ENCODE measurements at regions not wholly inside any gene's neighbourhood (a gene's known extent, or its start where the extent isn't known, plus 50 kb on each side); places are given as distances from the start of the nearest gene placed in this dataset.
"Not testable (repeated sequence)": the region's sequence is repeated elsewhere in the genome, so short reads cannot be mapped to it uniquely, and the experiment has no call there.

DNA sequence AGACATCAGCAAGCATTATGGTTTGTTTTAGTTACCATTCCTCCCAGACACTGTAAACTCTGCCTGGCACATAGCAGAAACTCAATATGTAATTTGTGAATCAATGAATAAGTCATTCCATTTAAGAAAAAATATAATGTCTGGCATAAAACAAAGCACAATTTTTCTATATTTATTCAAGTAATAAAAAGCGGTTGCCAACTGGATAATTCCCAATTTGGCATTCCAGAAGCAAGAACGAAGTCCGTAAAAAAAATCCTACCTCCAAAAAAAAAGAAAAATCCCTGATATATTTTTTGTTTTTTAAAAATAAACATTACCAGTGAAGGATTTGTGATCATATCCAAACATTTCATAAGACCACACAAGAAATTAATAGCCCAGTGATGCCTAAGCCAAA, 351.3 kb upstream of the LRRTM4 start:
- H3K4me3 ChIP-seq (ENCODE audit: low read depth, low read length) = no peak overlapping the region
- TF ChIP-seq, protein P1, sequence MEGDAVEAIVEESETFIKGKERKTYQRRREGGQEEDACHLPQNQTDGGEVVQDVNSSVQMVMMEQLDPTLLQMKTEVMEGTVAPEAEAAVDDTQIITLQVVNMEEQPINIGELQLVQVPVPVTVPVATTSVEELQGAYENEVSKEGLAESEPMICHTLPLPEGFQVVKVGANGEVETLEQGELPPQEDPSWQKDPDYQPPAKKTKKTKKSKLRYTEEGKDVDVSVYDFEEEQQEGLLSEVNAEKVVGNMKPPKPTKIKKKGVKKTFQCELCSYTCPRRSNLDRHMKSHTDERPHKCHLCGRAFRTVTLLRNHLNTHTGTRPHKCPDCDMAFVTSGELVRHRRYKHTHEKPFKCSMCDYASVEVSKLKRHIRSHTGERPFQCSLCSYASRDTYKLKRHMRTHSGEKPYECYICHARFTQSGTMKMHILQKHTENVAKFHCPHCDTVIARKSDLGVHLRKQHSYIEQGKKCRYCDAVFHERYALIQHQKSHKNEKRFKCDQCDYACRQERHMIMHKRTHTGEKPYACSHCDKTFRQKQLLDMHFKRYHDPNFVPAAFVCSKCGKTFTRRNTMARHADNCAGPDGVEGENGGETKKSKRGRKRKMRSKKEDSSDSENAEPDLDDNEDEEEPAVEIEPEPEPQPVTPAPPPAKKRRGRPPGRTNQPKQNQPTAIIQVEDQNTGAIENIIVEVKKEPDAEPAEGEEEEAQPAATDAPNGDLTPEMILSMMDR (conservative IDR thresholded peaks at IDR 0.05; ENCODE audit: low read depth, low read length) = no peak
- DNase-seq (ENCODE audit: low read depth) = no peak

GRCh38 chr2:77900211-77900610, 378.0 kb upstream of the LRRTM4 start:
- DNase-seq (ENCODE audit: low read depth); H3K4me3 ChIP-seq (ENCODE audit: low read depth, low read length): not testable (repeated sequence)

- DNase-seq (ENCODE audit: low read depth) = no peak
- no peak overlapping the region for H3K4me3 ChIP-seq (ENCODE audit: low read depth, low read length)
- TF ChIP-seq, protein P1 (conservative IDR thresholded peaks at IDR 0.05; ENCODE audit: low read depth, low read length) = no peak
These were observed 388.0 kb upstream of the LRRTM4 start for GRCh38 chr2:77910136-77910535.

GRCh38 chr2:77920838-77921366, 398.7 kb upstream of the LRRTM4 start:
- no peak overlapping the region for H3K4me3 ChIP-seq (ENCODE audit: low read depth, low read length)
- TF ChIP-seq, protein P1 (conservative IDR thresholded peaks at IDR 0.05; ENCODE audit: low read depth, low read length) = no peak
- DNase-seq (ENCODE audit: low read depth) = no peak

DNA sequence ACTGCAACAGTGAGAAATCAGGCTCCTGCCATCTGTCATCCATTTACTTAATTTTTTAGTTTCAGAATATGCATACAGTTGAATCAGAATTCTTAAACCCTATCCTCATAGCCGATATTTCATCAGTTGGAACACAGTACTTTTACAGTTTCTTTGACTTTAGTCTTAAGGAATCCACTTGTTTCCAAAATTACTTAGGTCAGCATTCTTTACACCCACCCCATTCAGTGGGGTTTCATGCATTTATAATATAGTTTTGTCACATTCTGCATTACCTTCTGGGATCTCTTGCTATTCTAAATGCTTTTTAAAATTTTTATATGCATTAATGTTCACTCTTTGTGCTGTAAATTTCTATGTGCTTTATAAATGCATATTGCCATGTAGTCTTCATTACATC, 400.4 kb upstream of the LRRTM4 start:
- no peak for DNase-seq (ENCODE audit: low read depth)
- H3K4me3 ChIP-seq (ENCODE audit: low read depth, low read length) = no peak overlapping the region
- TF ChIP-seq, protein P1 (conservative IDR thresholded peaks at IDR 0.05; ENCODE audit: low read depth, low read length) = no peak

DNA sequence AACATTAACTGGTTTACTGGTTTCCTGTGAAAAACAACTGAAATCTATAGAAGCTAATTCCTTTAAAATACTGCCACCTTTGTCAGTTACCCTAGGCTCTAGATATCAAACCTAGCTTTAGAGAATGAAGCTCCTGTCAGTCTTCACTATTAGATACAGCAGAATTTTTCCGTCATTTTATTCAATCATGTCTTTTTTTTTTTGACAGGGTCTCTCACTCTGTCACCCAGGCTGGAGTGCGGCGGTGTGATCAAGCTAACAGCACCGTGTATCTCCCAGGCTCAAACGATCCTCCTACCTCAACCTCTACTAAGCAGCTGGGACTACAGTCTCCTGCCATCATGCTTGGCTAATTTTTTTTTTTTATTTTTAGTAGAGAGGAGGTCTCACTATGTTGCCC, 415.2 kb upstream of the LRRTM4 start:
- no peak overlapping the region for H3K4me3 ChIP-seq (ENCODE audit: low read depth, low read length)
- TF ChIP-seq, protein P1 (conservative IDR thresholded peaks at IDR 0.05; ENCODE audit: low read depth, low read length) = no peak
- no peak for DNase-seq (ENCODE audit: low read depth)

- H3K4me3 ChIP-seq (ENCODE audit: low read depth, low read length) = no peak overlapping the region
- DNase-seq (ENCODE audit: low read depth) = no peak
- TF ChIP-seq, protein P1 (conservative IDR thresholded peaks at IDR 0.05; ENCODE audit: low read depth, low read length) = no peak
These were observed 416.3 kb upstream of the LRRTM4 start for GRCh38 chr2:77938462-77938861.
